NCI-H2227 (cell line): ENCODE measurements at regions not wholly inside any gene's neighbourhood (a gene's known extent, or its start where the extent isn't known, plus 50 kb on each side); places are given as distances from the start of the nearest gene placed in this dataset.
"Not testable (repeated sequence)": the region's sequence is repeated elsewhere in the genome, so short reads cannot be mapped to it uniquely, and the experiment has no call there.

Experiments
- DNase-seq: peaks from one replicate; lab custom pipeline; 2025; ENCODE audit not compliant: unreplicated experiment; lab: John Stamatoyannopoulos, UW

GRCh38 chr5:120140501-120140900, 323.6 kb upstream of the PRR16 start:
- no peak for DNase-seq

GRCh38 chr5:120141076-120141475, 323.0 kb upstream of the PRR16 start:
- no peak for DNase-seq

GRCh38 chr5:120146787-120147186, 317.3 kb upstream of the PRR16 start:
- DNase-seq, result no peak

GRCh38 chr5:120147911-120148310, 316.2 kb upstream of the PRR16 start:
- DNase-seq, result not testable (repeated sequence)

- no peak for DNase-seq
Measured at GRCh38 chr5:120150770-120151169, 313.3 kb upstream of the PRR16 start.

GRCh38 chr5:120151181-120151580, 312.9 kb upstream of the PRR16 start:
- DNase-seq, result no peak

GRCh38 chr5:120151825-120152224, 312.3 kb upstream of the PRR16 start:
- no peak for DNase-seq

GRCh38 chr5:120152472-120152871, 311.6 kb upstream of the PRR16 start:
- DNase-seq, result no peak

GRCh38 chr5:120152931-120153330, 311.2 kb upstream of the PRR16 start:
- no peak for DNase-seq

GRCh38 chr5:120153551-120153950, 310.5 kb upstream of the PRR16 start:
- no peak for DNase-seq

- DNase-seq, result no peak
Measured at GRCh38 chr5:120155873-120156272, 308.2 kb upstream of the PRR16 start.

GRCh38 chr5:120158211-120158610, 305.9 kb upstream of the PRR16 start:
- no peak for DNase-seq

- DNase-seq, result no peak
Measured at GRCh38 chr5:120159155-120159554, 304.9 kb upstream of the PRR16 start.

- DNase-seq, result no peak
Measured at GRCh38 chr5:120160124-120160895, 303.8 kb upstream of the PRR16 start.

GRCh38 chr5:120162321-120162720, 301.8 kb upstream of the PRR16 start:
- no peak for DNase-seq

- no peak for DNase-seq
Measured at GRCh38 chr5:120164037-120164436, 300.1 kb upstream of the PRR16 start.

- no peak for DNase-seq
Measured at GRCh38 chr5:120164986-120165385, 299.1 kb upstream of the PRR16 start.

GRCh38 chr5:120173125-120173524, 291.0 kb upstream of the PRR16 start:
- DNase-seq, result no peak

- DNase-seq, result no peak
Measured at GRCh38 chr5:120174089-120174488, 290.0 kb upstream of the PRR16 start.

- DNase-seq, result not testable (repeated sequence)
Measured at GRCh38 chr5:120181238-120181637, 282.9 kb upstream of the PRR16 start.

- not testable (repeated sequence) for DNase-seq
Measured at GRCh38 chr5:120194650-120195049, 269.4 kb upstream of the PRR16 start.

- DNase-seq, result no peak
Measured at GRCh38 chr5:120199559-120199958, 264.5 kb upstream of the PRR16 start.

- DNase-seq, result no peak
Measured at GRCh38 chr5:120207129-120207528, 257.0 kb upstream of the PRR16 start.
